GM19468 (cell line): ENCODE measurements at regions not wholly inside any gene's neighbourhood (a gene's known extent, or its start where the extent isn't known, plus 50 kb on each side); places are given as distances from the start of the nearest gene placed in this dataset.

ENCODE experiments used
- ATAC-seq: cut with Tn5 transposase; IDR thresholded peaks from one replicate; pipeline ENCODE4 v1.9.1; 2021; ENCODE audit warnings: mild to moderate bottlenecking, moderate library complexity, moderate number of reproducible peaks; ENCODE audit not compliant: unreplicated experiment; ENCODE audit errors: extremely low read depth

- ATAC-seq: no peak
Measured at GRCh38 chr18:5091741-5092140, 105.3 kb downstream of the AKAIN1 start.

- ATAC-seq: no peak
Measured at GRCh38 chr18:5075297-5075696, 121.8 kb downstream of the AKAIN1 start.

- no peak for ATAC-seq
Measured at GRCh38 chr18:5073026-5073944, 123.8 kb downstream of the AKAIN1 start.

GRCh38 chr18:5068851-5069250, 128.2 kb downstream of the AKAIN1 start:
- no peak for ATAC-seq

- no peak for ATAC-seq
Measured at GRCh38 chr18:5066380-5066977, 130.6 kb downstream of the AKAIN1 start.

GRCh38 chr18:5065615-5066014, 131.4 kb downstream of the AKAIN1 start:
- no peak for ATAC-seq

DNA sequence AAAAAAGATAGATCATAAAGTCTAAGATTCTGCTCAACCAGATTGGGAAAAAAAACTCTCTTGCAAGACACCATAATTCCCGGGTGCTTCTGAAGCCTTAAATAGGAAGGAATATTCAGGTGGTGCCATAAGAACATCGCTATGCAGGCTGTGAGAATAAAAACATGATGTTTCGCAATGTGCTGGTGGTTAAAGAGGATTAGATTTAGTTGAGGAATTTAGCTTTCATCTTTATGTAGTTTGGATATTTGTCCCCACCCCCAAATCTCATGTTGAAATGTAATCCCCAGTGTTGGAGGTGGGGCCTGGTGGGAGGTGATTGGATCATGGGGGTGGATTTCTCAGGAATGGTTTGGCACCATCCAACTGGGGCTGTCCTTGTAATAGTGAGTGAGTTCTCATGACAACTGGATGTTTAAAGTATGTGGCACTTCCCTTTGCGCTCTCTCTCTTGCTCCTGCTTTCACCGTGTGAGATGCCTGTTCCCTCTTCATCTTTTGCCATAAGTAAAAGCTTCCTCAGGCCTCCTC, 132.2 kb downstream of the AKAIN1 start:
- ATAC-seq: no peak

DNA sequence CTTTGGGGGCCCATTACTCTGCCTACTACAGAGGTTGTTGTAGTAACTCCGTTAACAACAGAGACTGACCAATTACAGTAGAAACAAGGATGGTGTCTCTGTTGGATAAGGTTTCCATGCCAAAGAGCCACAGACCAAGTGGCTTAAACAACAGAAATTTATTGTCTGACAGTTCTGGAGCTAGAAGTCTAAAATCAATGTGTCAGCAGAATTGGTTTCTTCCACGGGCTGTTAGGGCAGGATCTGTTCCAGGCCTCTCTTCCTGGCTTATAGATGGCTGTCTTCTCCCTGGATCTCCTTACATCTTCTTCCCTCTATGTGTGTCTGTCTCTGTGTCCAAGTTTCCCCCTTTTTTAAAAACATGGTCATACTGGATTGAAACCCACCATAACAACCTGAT, 135.3 kb downstream of the AKAIN1 start:
- ATAC-seq: no peak

- no peak for ATAC-seq
Measured at GRCh38 chr18:5060543-5060942, 136.5 kb downstream of the AKAIN1 start.

GRCh38 chr18:5059696-5060032, 137.4 kb downstream of the AKAIN1 start:
- no peak for ATAC-seq

DNA sequence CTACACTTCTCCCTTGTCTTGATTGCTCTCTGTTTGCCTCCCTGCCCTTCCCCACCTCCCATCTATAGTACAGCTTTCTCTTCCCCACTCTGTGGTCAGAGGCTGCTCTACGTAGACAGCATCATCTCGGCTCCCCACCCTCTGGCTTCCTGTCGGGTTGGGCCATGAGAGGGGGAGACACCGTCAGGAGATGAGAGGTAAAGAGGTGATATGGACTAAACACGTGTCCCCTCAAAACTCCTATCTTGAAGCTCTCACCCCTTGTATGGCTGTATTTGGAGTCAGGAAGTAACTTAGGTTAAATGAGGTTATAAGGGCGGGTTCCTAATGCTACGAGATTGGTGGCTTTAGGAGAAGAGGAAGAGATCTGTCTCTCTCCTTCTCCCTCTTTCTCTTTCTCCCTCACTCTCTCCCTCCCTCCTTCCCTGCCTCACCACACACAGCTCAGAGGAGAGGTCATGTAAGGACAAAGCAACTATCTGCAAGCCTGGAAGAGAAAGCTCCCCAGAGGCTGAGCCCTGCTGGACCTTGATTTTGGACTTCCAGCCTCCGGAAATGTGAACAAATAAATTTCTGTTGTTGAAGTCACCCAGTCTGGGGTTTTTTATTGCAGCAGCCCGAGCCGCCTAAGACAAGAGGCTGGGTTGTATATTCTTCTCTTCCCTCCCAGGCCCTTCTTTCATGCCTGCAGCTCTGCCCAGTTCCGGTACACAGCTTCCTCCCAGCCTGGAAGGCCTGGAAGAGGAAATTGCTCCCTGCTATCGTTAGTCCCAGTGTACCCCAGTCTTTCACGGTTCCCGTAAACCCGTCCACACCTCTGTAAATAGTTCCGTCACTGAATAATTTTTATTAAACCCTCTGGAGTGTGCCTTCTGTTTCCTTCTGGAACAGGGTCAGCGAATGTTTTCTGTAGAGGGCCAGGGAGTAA, 138.0 kb downstream of the AKAIN1 start:
- no peak for ATAC-seq

GRCh38 chr18:5057386-5058348, 139.4 kb downstream of the AKAIN1 start:
- peak; percentile 57 for ATAC-seq

DNA sequence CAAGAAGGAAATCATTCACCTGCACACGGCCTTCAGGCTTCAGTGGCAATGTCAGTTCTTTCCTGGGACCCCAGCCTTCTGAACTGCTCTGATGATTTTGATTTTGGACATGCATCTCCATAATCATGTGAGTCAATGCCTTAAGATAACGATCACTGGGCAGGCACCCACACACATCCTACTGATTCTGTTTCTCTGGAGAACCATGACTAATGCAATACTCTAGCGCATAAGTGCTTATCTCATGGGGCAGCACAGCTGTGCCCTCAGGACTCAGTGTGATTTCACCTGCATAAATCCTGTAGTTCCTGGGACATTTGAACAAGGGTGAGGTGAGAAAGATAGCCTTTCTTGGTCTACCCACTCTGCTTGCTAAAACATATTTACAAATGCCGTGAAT, 144.6 kb downstream of the AKAIN1 start:
- no peak for ATAC-seq

- ATAC-seq: no peak
Measured at GRCh38 chr18:5051207-5051606, 145.8 kb downstream of the AKAIN1 start.

GRCh38 chr18:5049124-5049523, 147.9 kb downstream of the AKAIN1 start:
- ATAC-seq: no peak

DNA sequence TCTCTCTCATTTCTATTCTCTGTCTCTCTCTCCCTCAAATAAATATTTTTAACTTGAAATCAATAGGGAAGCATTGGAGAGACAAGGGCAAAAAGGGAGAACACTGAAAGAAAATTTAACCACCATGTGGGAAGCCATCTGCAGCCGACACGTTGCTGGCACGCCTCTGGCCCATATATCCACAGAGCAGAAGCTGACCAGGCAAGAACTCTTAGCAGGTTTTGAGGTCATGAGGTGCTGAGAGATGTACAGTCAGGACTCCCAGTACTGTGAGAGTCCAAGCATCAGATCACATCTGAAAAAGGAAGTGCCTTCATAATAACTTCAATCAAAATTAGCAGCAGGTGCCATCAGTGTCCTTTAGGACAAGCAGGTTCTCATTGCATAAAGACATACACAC, 156.6 kb downstream of the AKAIN1 start:
- ATAC-seq: no peak

GRCh38 chr18:5036523-5036922, 160.5 kb downstream of the AKAIN1 start:
- ATAC-seq: no peak

- ATAC-seq: no peak
Measured at GRCh38 chr18:5031216-5031615, 165.8 kb downstream of the AKAIN1 start.

- no peak for ATAC-seq
Measured at GRCh38 chr18:5030636-5031035, 166.4 kb downstream of the AKAIN1 start.
